GM20000 (cell line): ENCODE measurements at regions not wholly inside any gene's neighbourhood (a gene's known extent, or its start where the extent isn't known, plus 50 kb on each side); places are given as distances from the start of the nearest gene placed in this dataset.
A peak's percentile ranks its signal among the peaks of the same experiment; 100 is the strongest.
"Not testable (repeated sequence)": the region's sequence is repeated elsewhere in the genome, so short reads cannot be mapped to it uniquely, and the experiment has no call there.

ENCODE experiments used
- DNase-seq: peaks from one replicate; pipeline ENCODE4 v3.0.0; 2012; ENCODE audit warnings: low spot score
- CTCF ChIP-seq: IDR thresholded peaks from 2 replicates; pipeline ENCODE4 v1.5.1; 2012; ENCODE audit warnings: mild to moderate bottlenecking, control low read depth; ENCODE audit errors: extremely low read depth, missing control alignments

GRCh38 chr20:48035961-48036731 lies 250.9 kb upstream of the SULF2 start:
- no peak for DNase-seq
- TF ChIP-seq CTCF = no peak

- no peak for TF ChIP-seq CTCF
- no peak for DNase-seq
Observed at GRCh38 chr20:48034751-48035150, 249.5 kb upstream of the SULF2 start.

GRCh38 chr20:48033005-48033404 lies 247.7 kb upstream of the SULF2 start:
- DNase-seq = not testable (repeated sequence)

- no peak for TF ChIP-seq CTCF
- DNase-seq = no peak
Observed at GRCh38 chr20:48031122-48031521, 245.8 kb upstream of the SULF2 start.

- no peak for TF ChIP-seq CTCF
- DNase-seq = no peak
Observed at GRCh38 chr20:48026981-48027592, 241.8 kb upstream of the SULF2 start.

- DNase-seq = no peak
- TF ChIP-seq CTCF = no peak
Observed at GRCh38 chr20:48025661-48026060, 240.4 kb upstream of the SULF2 start.

- TF ChIP-seq CTCF = no peak
- peak; percentile 38 for DNase-seq
Observed at GRCh38 chr20:48025051-48025515, 239.8 kb upstream of the SULF2 start.
